BE2C (cell line): ENCODE measurements at regions not wholly inside any gene's neighbourhood (a gene's known extent, or its start where the extent isn't known, plus 50 kb on each side); places are given as distances from the start of the nearest gene placed in this dataset.

Source experiments
- DNase-seq: peaks from one replicate; pipeline ENCODE4 v3.0.0-alpha.2; 2020
- H3K27me3 ChIP-seq: fragments of 250-450 bp; sonication (Bioruptor Pico); 2 replicates; pipeline ENCODE4 v1.5.1; 2020; ENCODE audit warnings: mild to moderate bottlenecking
- H3K36me3 ChIP-seq: fragments of 250-450 bp; sonication (Bioruptor Pico); 2 replicates; pipeline ENCODE4 v1.5.1; 2020; ENCODE audit warnings: mild to moderate bottlenecking
- H3K4me1 ChIP-seq: fragments of 250-450 bp; sonication (Bioruptor Pico); 2 replicates; pipeline ENCODE4 v1.5.1; 2020
- H3K4me3 ChIP-seq: 2 replicates; pipeline ENCODE4 v1.5.1; 2011; ENCODE audit warnings: low read depth, low read length
- H3K9me3 ChIP-seq: fragments of 250-450 bp; sonication (Bioruptor Pico); 2 replicates; pipeline ENCODE4 v1.5.1; 2020
- CTCF ChIP-seq: IDR thresholded peaks from 2 replicates; pipeline ENCODE4 v1.5.1; 2012; ENCODE audit warnings: mild to moderate bottlenecking, low read depth, low read length

GRCh38 chr7:108717781-108718180 is 148.1 kb downstream of the DNAJB9 start:
- no peak for DNase-seq
- Histone ChIP-seq H3K36me3 (no peaks in the 10 kb centered on the region), H3K4me1 (no peaks in the 10 kb centered on the region), H3K9me3 (no peaks in the 10 kb centered on the region), H3K4me3 (no peak overlapping the region), H3K27me3 (no peaks in the 10 kb centered on the region)
- no peak for TF ChIP-seq CTCF

- H3K4me3 ChIP-seq: no peak overlapping the region
- H3K4me1 ChIP-seq: 0 out of 2 replicates have a peak, but pooled peaks cover 2% of the 10 kb centered on the region
- H3K9me3 ChIP-seq: no peaks in the 10 kb centered on the region
- no peaks in the 10 kb centered on the region; the same call in 1 of the 2 replicates for H3K27me3 ChIP-seq
- DNase-seq: no peak
- no peak for TF ChIP-seq CTCF
- no peaks in the 10 kb centered on the region for H3K36me3 ChIP-seq
Measured at GRCh38 chr7:108719631-108720030, 150.0 kb downstream of the DNAJB9 start.

- Histone ChIP-seq H3K27me3 (peaks cover 4% of the 10 kb centered on the region), H3K4me3 (no peak overlapping the region), H3K9me3 (no peaks in the 10 kb centered on the region), H3K4me1 (0 out of 2 replicates have a peak, but pooled peaks cover 2% of the 10 kb centered on the region), H3K36me3 (no peaks in the 10 kb centered on the region)
- no peak for DNase-seq
- no peak for TF ChIP-seq CTCF
Measured at GRCh38 chr7:108722561-108722960, 152.9 kb downstream of the DNAJB9 start.

- peaks cover 4% of the 10 kb centered on the region for H3K27me3 ChIP-seq
- H3K4me1 ChIP-seq: 0 out of 2 replicates have a peak, but pooled peaks cover 2% of the 10 kb centered on the region
- peak; percentile 14 for DNase-seq
- H3K9me3 ChIP-seq: no peaks in the 10 kb centered on the region
- H3K4me3 ChIP-seq: no peak overlapping the region
- no peak for TF ChIP-seq CTCF
- no peaks in the 10 kb centered on the region for H3K36me3 ChIP-seq
Measured at GRCh38 chr7:108723381-108723814, 153.7 kb downstream of the DNAJB9 start.

- Histone ChIP-seq H3K36me3 (no peaks in the 10 kb centered on the region), H3K4me3 (no peak overlapping the region), H3K4me1 (0 out of 2 replicates have a peak, but pooled peaks cover 2% of the 10 kb centered on the region), H3K9me3 (no peaks in the 10 kb centered on the region), H3K27me3 (peaks cover 4% of the 10 kb centered on the region)
- no peak for TF ChIP-seq CTCF
- no peak for DNase-seq
Measured at GRCh38 chr7:108724251-108725100, 154.8 kb downstream of the DNAJB9 start.

- no peak for DNase-seq
- TF ChIP-seq CTCF: no peak
- no peaks in the 10 kb centered on the region for H3K36me3 ChIP-seq
- H3K4me1 ChIP-seq: no peaks in the 10 kb centered on the region
- H3K4me3 ChIP-seq: no peak overlapping the region
- H3K27me3 ChIP-seq: peaks cover 36% of the 10 kb centered on the region
- H3K9me3 ChIP-seq: no peaks in the 10 kb centered on the region
Measured at GRCh38 chr7:108735814-108736213, 166.1 kb downstream of the DNAJB9 start.
